D721Med (cell line): ENCODE measurements at regions not wholly inside any gene's neighbourhood (a gene's known extent, or its start where the extent isn't known, plus 50 kb on each side); places are given as distances from the start of the nearest gene placed in this dataset.

ENCODE experiments used
- DNase-seq: peaks from one replicate; pipeline ENCODE4 v3.0.0; 2011; ENCODE audit warnings: low spot score; ENCODE audit not compliant: insufficient read length
- FAIRE-seq: peaks from 2 replicates; lab custom pipeline; 2011; peaks lifted over from hg19 to GRCh38; lab: Jason Lieb, UNC
- CTCF ChIP-seq: IDR thresholded peaks from 2 replicates; pipeline ENCODE4 v1.5.1; 2012; ENCODE audit warnings: mild to moderate bottlenecking, control low read depth; ENCODE audit not compliant: insufficient read depth; ENCODE audit errors: missing control alignments

GRCh38 chr3:106946866-106947265 is 430.4 kb upstream of the CCDC54 start:
- DNase-seq (no peak), FAIRE-seq (no peak)
- no peak for TF ChIP-seq CTCF

- DNase-seq = no peak
- FAIRE-seq = no peak
- TF ChIP-seq CTCF = no peak
Measured at GRCh38 chr3:106957029-106957428, 420.2 kb upstream of the CCDC54 start.

- no peak for TF ChIP-seq CTCF
- FAIRE-seq = no peak
Measured at GRCh38 chr3:106962993-106963392, 414.2 kb upstream of the CCDC54 start.

GRCh38 chr3:106963442-106963841 is 413.8 kb upstream of the CCDC54 start:
- no peak for FAIRE-seq
- TF ChIP-seq CTCF = no peak
- DNase-seq = no peak

More at GRCh38 chr3:106962993-106963392, 414.2 kb upstream of the CCDC54 start:
- DNase-seq = no peak

GRCh38 chr3:106965307-106965706 is 411.9 kb upstream of the CCDC54 start:
- FAIRE-seq (no peak), DNase-seq (no peak)
- no peak for TF ChIP-seq CTCF

GRCh38 chr3:106969596-106969995 is 407.6 kb upstream of the CCDC54 start:
- TF ChIP-seq CTCF = no peak
- FAIRE-seq (no peak), DNase-seq (no peak)

- DNase-seq = no peak
- no peak for FAIRE-seq
- TF ChIP-seq CTCF = no peak
Measured at GRCh38 chr3:106981392-106981791, 395.8 kb upstream of the CCDC54 start.
